ENCODE measurements at regions not wholly inside any gene's neighbourhood (a gene's known extent, or its start where the extent isn't known, plus 50 kb on each side); places are given as distances from the start of the nearest gene placed in this dataset.
"Not testable (repeated sequence)": the region's sequence is repeated elsewhere in the genome, so short reads cannot be mapped to it uniquely, and the experiment has no call there.

DNA sequence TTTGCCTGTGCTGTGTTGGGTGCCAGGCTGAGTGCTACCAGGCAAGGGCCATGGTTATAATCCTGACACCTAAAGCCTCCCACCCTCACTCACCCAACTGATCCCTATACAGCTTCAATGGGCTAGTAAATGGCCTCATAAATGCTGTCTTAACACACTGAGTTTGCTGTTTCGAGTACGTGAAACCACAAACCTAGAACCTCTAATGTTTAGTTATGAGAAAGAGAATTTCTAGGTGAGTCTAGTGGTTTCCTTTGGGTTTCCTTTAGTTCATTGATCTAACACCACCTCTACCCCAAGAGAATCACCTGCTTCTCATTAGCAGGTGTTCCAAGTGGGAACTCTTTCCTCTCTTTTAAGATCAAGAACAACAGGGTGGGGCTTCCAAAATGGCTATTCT, 172.0 kb downstream of the MC4R start:
- no peak for DNase-seq

DNA sequence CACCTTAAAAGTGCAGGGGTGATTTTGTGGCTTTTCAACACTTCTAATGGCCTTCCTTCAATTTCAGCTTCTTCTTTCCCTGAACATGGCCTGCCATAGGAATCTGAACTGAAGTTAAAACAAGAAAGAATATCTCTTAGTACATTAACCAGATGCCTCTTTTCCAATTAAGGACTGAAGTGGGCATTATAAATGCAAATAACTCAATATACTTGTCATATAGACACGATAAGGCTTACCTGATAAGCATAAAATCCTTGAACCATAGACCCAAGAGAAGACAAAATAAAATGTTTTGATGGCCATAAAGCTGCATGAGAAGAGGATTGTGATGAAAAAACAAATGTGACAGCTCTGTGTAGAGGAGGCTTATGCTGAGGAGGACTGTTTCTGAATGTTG, 173.1 kb downstream of the MC4R start:
- DNase-seq, result no peak

DNA sequence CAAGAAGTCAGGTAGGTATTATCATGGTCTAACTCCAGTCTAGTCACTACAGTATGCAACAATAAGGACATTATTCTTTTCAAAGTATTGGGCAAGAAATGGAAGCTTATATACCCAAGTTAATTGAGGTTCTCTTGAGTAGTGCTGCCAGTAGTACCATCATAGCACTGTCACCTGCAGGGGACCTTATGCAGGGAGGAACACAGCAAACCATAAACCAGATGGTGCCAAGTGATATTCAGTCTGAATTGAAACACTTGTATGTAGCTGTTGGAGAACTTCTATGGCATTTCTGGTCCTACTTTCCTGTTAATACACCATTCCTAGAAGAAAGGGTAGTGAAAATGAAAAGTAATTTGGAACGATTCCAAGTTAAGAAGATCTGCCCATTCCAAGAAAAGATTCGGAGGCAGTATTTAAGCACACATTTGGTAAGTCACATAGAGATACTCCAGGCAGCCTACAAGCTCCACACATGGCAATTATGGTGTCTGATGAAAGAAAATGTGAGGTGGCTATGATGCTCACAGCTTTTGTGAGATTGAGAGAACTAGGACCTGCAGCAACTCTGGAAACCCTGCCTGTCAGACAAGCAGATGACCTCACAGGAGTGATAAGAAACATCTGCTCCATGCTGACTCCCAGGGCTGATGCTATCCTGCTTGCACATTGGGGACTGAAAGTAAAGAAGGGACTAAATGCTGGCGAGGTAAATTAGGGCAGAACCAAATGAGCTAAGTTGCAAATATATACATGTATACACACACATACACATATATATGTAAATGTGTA, 174.7 kb downstream of the MC4R start:
- DNase-seq, result no peak

- DNase-seq, result no peak
Measured at GRCh38 chr18:60196836-60197606, 175.6 kb downstream of the MC4R start.

DNA sequence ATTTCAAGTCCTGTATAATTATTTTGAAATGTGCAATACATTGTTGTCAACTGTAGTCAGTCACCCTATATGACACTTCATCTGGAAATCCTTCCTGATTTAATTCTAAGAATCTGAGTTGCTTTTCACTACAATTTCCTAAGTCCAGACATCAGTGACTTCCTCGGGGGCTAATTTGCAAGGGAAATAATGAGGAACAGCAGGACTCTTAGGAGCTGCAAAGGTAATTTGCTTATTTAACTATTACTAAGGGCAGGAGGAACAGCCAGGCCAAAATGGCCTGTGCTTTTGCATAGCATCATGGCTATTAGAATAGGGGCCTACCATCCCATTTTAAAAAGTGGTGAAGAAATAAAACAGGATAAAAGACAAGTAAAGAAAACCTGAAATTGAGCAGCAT, 178.8 kb downstream of the MC4R start:
- DNase-seq, result no peak

GRCh38 chr18:60191926-60192325, 180.6 kb downstream of the MC4R start:
- DNase-seq, result no peak

DNA sequence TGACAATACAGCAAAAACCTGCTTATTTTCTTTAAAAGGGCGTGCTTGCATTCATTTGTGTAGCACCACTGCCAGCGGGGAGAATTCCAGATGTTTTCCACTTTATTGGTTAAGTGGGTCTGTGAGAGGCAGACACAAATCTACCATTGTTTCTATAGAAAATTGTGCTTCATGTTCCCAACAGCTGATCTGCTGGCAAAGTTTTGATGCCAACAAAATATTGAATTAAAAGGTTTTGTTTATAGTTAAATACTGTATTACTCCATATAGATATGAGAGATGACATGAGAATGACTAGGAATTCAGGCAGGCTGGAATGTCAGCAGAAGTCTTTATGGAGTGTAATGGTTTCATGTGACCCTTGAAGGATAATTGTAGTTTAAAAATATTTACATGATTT, 182.7 kb downstream of the MC4R start:
- DNase-seq, result no peak

DNA sequence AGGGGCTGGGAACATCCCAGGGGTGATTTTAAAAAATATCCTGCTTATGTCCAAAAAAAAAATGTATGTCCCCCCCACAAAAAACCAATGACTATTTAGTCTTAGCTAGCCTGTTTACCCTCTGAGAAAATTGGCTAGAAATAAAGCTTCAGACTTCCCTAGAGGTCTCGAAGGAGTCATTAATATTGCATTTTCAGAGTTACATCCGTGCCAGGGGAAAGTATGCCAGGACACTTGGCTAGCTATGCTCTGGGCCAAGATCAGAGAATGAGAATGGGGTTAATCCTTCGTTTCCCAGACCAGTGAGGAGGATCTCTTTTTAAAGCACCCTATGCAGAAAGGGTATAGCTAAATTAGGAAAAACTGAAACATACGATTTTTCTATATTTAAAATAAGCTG, 183.6 kb downstream of the MC4R start:
- DNase-seq, result no peak

GRCh38 chr18:60182223-60182622, 190.4 kb downstream of the MC4R start:
- no peak for DNase-seq

- no peak for DNase-seq
Measured at GRCh38 chr18:60180671-60181070, 191.9 kb downstream of the MC4R start.

DNA sequence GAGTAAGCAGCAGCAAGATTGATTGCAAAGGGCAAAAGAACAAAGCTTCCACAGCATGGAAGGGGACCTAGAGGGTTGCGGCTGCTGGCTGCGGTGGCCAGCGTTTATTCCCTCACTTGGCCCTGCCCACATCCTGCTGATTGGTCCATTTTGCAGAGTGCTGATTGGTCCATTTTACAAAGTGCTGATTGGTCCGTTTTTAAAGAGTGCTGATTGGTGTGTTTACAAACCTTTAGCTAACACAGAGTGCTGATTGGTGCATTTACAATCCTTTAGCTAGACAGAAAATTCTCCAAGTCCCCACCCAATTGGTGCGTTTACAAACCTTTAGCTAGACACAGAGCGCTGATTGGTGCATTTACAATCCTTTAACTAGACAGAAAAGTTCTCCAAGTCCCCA, 194.4 kb downstream of the MC4R start:
- DNase-seq, result not testable (repeated sequence)

GRCh38 chr18:60176259-60176658, 196.3 kb downstream of the MC4R start:
- DNase-seq, result no peak

- no peak for DNase-seq
Measured at GRCh38 chr18:60174832-60175231, 197.7 kb downstream of the MC4R start.

DNA sequence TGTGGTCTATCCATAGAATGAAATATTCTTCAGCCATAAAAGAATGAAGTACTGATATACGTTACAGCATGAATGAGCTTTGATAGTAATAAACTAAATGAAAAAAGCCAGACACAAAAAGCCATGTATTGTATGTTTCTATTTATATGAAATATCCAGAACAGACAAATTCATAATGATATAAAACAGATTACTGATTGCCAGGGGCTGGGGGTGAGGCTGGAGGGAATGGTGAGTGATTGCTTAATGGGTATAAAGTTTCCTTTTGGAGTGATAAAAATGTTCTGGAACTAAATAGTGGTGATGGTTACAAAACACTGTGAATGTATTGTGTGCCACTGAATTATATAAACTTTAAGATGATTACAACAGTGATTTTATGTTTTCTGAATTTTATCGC, 200.5 kb downstream of the MC4R start:
- DNase-seq, result no peak

DNA sequence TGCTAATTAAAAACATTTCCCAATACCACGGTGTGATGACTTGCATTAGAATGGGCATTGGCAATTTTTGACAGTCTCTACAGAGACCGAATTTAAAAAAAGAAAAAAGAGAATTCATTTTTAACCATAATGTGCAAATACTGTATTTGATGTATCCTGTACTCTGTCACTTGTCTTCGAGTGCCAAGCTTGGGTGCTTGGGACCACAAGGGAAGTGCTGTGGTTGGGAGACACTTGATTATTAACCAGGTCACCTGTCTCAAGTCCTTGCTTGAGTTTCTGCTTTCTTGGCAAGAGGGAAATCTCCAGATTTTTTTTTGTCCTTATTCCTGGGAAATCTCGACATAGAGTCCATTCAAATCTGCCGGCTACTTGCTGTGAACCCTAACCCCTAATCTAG, 209.0 kb downstream of the MC4R start:
- no peak for DNase-seq

- DNase-seq, result no peak
Measured at GRCh38 chr18:60162388-60162787, 210.2 kb downstream of the MC4R start.

- DNase-seq, result no peak
Measured at GRCh38 chr18:60157810-60158209, 214.8 kb downstream of the MC4R start.

- no peak for DNase-seq
Measured at GRCh38 chr18:60153376-60153775, 219.2 kb downstream of the MC4R start.

- DNase-seq, result no peak
Measured at GRCh38 chr18:60149316-60149715, 223.3 kb downstream of the MC4R start.

DNA sequence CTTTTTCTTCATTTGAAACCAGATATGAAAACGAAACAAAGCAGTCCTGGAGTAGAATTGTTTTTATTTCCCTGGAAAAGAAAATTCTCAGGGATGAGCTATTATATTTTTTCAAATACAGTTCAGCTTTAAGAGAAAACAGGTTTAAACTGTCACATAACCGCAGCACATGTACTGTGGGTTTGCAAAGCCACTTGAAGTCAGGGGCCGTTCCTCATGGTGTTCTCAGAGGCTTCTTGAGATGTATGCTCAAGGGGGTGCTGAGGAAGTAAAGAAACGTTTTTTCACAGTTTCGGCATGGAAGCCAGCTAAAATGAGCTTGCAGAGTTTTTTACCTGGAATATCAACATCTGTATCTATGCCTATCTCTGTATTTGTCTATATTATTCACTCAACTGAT, 225.3 kb downstream of the MC4R start:
- no peak for DNase-seq

DNA sequence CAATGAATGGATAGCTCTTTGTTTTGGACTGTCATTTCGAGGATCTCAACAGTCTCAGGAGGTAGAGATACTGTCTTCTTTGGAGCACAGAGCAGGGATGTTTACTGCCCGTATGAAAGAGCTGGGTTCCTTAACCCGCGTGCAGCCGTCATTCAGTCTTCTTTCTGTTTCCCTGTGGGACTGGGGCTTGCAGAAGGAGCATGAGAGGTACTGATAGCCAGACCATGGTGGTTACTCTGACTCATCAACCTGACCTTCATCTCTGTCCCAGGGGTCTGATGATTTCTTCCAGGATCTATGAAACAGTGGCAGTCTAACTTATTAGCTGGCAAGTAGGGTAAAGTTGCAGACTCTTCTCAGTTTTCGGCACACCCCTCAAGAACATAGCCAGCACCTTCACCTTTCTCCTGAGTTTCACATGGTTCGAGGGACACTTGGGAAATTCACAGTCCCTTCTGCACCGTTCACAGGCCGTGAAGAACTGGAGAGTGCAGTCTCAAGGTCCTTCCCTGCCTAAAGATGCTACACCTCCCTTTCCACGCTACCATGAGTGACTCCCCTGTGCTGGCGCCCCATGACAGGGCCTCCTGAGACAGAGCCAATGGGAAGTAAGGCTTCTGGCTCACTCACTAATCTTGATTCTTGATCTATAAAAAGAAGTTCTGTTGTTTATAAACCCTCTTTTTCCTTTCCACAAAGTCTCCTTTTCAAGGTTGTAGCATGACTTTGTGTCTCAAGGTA, 226.2 kb downstream of the MC4R start:
- DNase-seq, result no peak

- DNase-seq, result no peak
Measured at GRCh38 chr18:60145776-60146175, 226.8 kb downstream of the MC4R start.

DNA sequence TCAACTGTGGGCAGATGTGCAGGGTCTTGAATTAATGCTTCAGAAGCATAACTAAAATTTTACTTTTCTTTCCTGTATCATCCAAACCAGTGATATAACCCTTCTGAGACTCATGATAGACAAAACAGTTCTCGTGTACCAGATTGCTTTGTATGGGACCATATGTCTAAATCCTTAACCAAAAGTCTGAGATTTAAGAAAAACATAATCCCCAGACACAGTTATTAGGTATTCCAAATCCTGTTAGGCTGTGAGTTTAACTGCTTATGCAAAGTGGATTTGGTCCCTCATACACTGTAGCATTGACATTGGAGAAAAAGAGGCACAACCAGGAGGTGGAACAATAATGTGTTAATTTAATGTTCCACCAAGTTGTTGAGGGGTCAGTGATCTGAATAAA, 235.0 kb downstream of the PMAIP1 start:
- no peak for DNase-seq

DNA sequence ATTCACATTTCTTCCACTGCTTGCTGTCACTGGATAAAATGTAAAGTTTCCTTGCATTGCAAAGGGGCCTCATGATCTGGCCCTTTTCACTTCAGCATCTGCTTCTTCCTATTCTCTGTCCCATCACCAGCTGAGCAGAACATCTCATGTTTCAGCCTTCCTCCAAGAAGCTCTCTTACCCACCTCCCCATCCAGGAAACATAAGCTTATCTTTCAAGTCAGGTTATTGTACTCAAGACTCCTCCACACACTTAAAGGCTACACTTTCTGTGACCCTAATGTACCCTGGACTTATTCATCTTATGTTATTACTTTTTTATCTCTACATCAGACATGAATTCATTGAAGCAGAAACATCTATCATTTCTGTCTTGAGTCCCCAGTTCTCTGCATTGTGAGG, 230.5 kb downstream of the PMAIP1 start:
- DNase-seq, result no peak

Measured in inflammatory macrophage treated with lipopolysaccharide for 1 hour (primary cell).